Gastroesophageal sphincter (tissue), 4 donors: ENCODE measurements at regions not wholly inside any gene's neighbourhood (a gene's known extent, or its start where the extent isn't known, plus 50 kb on each side); places are given as distances from the start of the nearest gene placed in this dataset.

ENCODE experiments used
- ATAC-seq: fragments of 150-250 bp; one replicate; pipeline ENCODE4 v1.9.1; 2016; ENCODE audit warnings: mild to moderate bottlenecking, moderate library complexity
- H3K27ac ChIP-seq, 4 donors: fragments of 200-600 bp; sonication (generic) in 3 of 4; 1 replicate in 3 of 4; 2 replicates in 1 of 4; pipeline ENCODE4 v1.5.1; 2016 to 2019
- H3K27me3 ChIP-seq: fragments of 200-600 bp; sonication (generic); one replicate; pipeline ENCODE4 v1.5.1; 2019
- H3K36me3 ChIP-seq, 2 donors: fragments of 200-600 bp; sonication (generic); one replicate each; pipeline ENCODE4 v1.5.1; 2019; ENCODE audit warnings: control low read depth in 1 of 2
- H3K4me1 ChIP-seq, 3 donors: fragments of 200-600 bp; sonication (generic); 1 replicate in 2 of 3; 2 replicates in 1 of 3; pipeline ENCODE4 v1.5.1; 2016 to 2019; ENCODE audit warnings: control low read depth in 2 of 3
- H3K4me3 ChIP-seq, 2 donors: fragments of 200-600 bp; sonication (generic); one replicate each; pipeline ENCODE4 v1.5.1; 2019; ENCODE audit warnings: mild to moderate bottlenecking in 1 of 2, moderate library complexity in 1 of 2
- H3K9me3 ChIP-seq, 3 donors: fragments of 200-600 bp; sonication (generic); one replicate each; pipeline ENCODE4 v1.5.1; 2017 to 2019; ENCODE audit warnings: control low read depth in 2 of 3
- CTCF ChIP-seq, 4 experiments: fragments of 200-600 bp in 2 of 4; fragments of 450-650 bp in 2 of 4; sonication (generic) in 1 of 4; IDR thresholded peaks; one replicate each; pipeline ENCODE4 v1.5.1; 2017 to 2019; ENCODE audit warnings: antibody characterized with exemption in 4 of 4, mild to moderate bottlenecking in 2 of 4, moderate library complexity in 2 of 4
- EP300 ChIP-seq: sonication (generic); formaldehyde crosslinking; IDR thresholded peaks from one replicate; pipeline ENCODE4 v1.6.1; 2017; ENCODE audit warnings: antibody characterized with exemption, mild to moderate bottlenecking
- POLR2A ChIP-seq, 2 donors: fragments of 450-650 bp; IDR thresholded peaks; one replicate each; pipeline ENCODE4 v1.6.1; 2017; ENCODE audit warnings: antibody characterized with exemption in 2 of 2, mild to moderate bottlenecking in 2 of 2, moderate library complexity in 1 of 2
- POLR2AphosphoS5 ChIP-seq: sonication (generic); formaldehyde crosslinking; IDR thresholded peaks from one replicate; pipeline ENCODE4 v1.6.1; 2017; ENCODE audit warnings: antibody characterized with exemption
- WGBS, 2 donors: methylation state at CpG; one replicate each; pipeline ENCODE4 v1.1.5; 2018; ENCODE audit warnings: low coverage in 1 of 2; 5-methylcytosine and 5-hydroxymethylcytosine counted together

- ATAC-seq, result no peak
- Histone ChIP-seq H3K27ac (no peak overlapping the region), H3K27me3 (peaks cover 2% of the 10 kb centered on the region), H3K4me1 (no peaks in the 10 kb centered on the region), H3K9me3 (no peaks in the 10 kb centered on the region), H3K36me3 (no peaks in the 10 kb centered on the region), H3K4me3 (no peak overlapping the region)
- 34 to 40% methylated on average over 2 to 5 of the region's 6 CpGs for WGBS, 2 donors
- no peak for TF ChIP-seq EP300
- no peak for TF ChIP-seq POLR2A (IDR thresholded peaks at IDR 0.05)
- no peak for TF ChIP-seq CTCF (IDR thresholded peaks at IDR 0.05)
- no peak for TF ChIP-seq POLR2AphosphoS5
Observed at GRCh38 chr19:29120466-29120865, 92.5 kb downstream of the UQCRFS1 start.

- Histone ChIP-seq H3K4me3 (no peak overlapping the region), H3K4me1 (no peaks in the 10 kb centered on the region), H3K27ac (no peak overlapping the region), H3K36me3 (no peaks in the 10 kb centered on the region), H3K9me3 (no peaks in the 10 kb centered on the region), H3K27me3 (no peaks in the 10 kb centered on the region)
- no peak for ATAC-seq
- WGBS, 2 donors, result 75% methylated on average over 1 of the region's 9 CpGs; no CpG with 5 or more reads in 1 of the 2 donors
- TF ChIP-seq CTCF (IDR thresholded peaks at IDR 0.05) (no peak), POLR2A (IDR thresholded peaks at IDR 0.05) (no peak), POLR2AphosphoS5 (no peak), EP300 (no peak)
Observed at GRCh38 chr19:29119590-29119989, 93.4 kb downstream of the UQCRFS1 start.

- no peak overlapping the region for H3K27ac ChIP-seq
- peak; percentile 49 for ATAC-seq
Observed at GRCh38 chr19:29118389-29118788, 94.6 kb downstream of the UQCRFS1 start.

GRCh38 chr19:29117926-29118325, 95.0 kb downstream of the UQCRFS1 start:
- H3K27ac ChIP-seq, result no peak overlapping the region
- no peak overlapping the region for H3K4me3 ChIP-seq
- TF ChIP-seq EP300 (no peak), POLR2AphosphoS5 (no peak), CTCF (IDR thresholded peaks at IDR 0.05) (no peak), POLR2A (IDR thresholded peaks at IDR 0.05) (no peak)
- H3K27me3 ChIP-seq, result peaks cover 10% of the 10 kb centered on the region
- H3K36me3 ChIP-seq, result no peaks in the 10 kb centered on the region
- WGBS, 2 donors, result 27 to 34% methylated on average over 3 to 5 of the region's 7 CpGs
- no peaks in the 10 kb centered on the region for H3K9me3 ChIP-seq
- peak; percentile 30 for ATAC-seq
- no peaks in the 10 kb centered on the region for H3K4me1 ChIP-seq

More at GRCh38 chr19:29118389-29118788, 94.6 kb downstream of the UQCRFS1 start:
- Histone ChIP-seq H3K4me1 (no peaks in the 10 kb centered on the region), H3K4me3 (no peak overlapping the region), H3K36me3 (no peaks in the 10 kb centered on the region), H3K9me3 (no peaks in the 10 kb centered on the region), H3K27me3 (peaks cover 6% of the 10 kb centered on the region)
- 17 to 86% methylated on average over 1 of the region's 3 CpGs for WGBS, 2 donors
- TF ChIP-seq EP300, result no peak
- no peak for TF ChIP-seq POLR2A (IDR thresholded peaks at IDR 0.05)
- no peak for TF ChIP-seq POLR2AphosphoS5

GRCh38 chr19:29115181-29115580, 97.8 kb downstream of the UQCRFS1 start:
- Histone ChIP-seq H3K4me3 (no peak overlapping the region), H3K4me1 (no peaks in the 10 kb centered on the region), H3K9me3 (no peaks in the 10 kb centered on the region), H3K27ac (no peak overlapping the region), H3K36me3 (no peaks in the 10 kb centered on the region), H3K27me3 (peaks cover 14% of the 10 kb centered on the region)
- TF ChIP-seq EP300 (no peak), POLR2AphosphoS5 (no peak), POLR2A (IDR thresholded peaks at IDR 0.05) (no peak), CTCF (IDR thresholded peaks at IDR 0.05) (no peak)
- ATAC-seq, result no peak
- no CpG with 5 or more reads among the region's 1 CpG for WGBS, 2 donors

GRCh38 chr19:29113838-29114237, 99.1 kb downstream of the UQCRFS1 start:
- no peak overlapping the region for H3K27ac ChIP-seq
- ATAC-seq, result no peak
- H3K36me3 ChIP-seq, result no peaks in the 10 kb centered on the region
- H3K9me3 ChIP-seq, result no peaks in the 10 kb centered on the region
- no peak for TF ChIP-seq CTCF (IDR thresholded peaks at IDR 0.05)
- no peak overlapping the region for H3K4me3 ChIP-seq
- H3K4me1 ChIP-seq, result no peaks in the 10 kb centered on the region
- peaks cover 14% of the 10 kb centered on the region for H3K27me3 ChIP-seq
- 60 to 100% methylated on average over 1 to 2 of the region's 9 CpGs for WGBS, 2 donors
